HUDEP-2 (cell line): ENCODE measurements at regions not wholly inside any gene's neighbourhood (a gene's known extent, or its start where the extent isn't known, plus 50 kb on each side); places are given as distances from the start of the nearest gene placed in this dataset.

Source experiments
- DNase-seq, 76 experiments: peaks; one replicate each; lab custom pipeline; 2025; ENCODE audit not compliant: unreplicated experiment in 76 of 76; lab: John Stamatoyannopoulos, UW

DNA sequence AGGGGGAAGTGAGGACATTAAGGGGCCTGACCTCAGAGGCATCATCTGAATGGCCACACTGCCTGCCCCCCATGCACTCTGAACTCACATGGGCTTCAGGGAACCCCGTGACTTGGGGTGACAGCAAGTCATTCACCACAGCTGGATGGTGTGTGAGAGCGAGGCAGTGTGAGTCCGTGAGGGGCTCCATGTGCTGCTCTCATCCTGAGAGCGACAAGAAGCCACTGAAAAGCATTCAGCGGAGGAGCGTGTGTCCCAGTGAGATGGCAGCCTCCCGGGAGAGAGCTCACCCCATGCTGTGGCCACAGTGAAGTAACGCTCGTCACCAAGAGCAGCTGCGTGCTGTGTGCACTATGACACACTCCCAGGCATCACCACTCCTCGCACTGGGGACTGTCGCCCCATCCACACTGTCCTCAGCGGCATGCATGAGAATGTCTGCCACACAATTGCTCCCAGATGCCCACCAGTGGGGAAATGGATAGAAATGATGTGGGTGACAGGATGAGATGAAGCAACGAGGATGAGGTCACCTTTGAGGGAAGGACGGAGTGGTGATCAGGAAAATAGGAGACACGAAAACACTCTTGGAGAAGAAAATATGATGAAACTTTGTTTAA is 213.0 kb upstream of the RAB6C start:
- DNase-seq: no peak

- DNase-seq: no peak
Observed at GRCh38 chr2:129767346-129768035, 212.0 kb upstream of the RAB6C start.

- DNase-seq: no peak
Observed at GRCh38 chr2:129768036-129768386, 211.5 kb upstream of the RAB6C start.

DNA sequence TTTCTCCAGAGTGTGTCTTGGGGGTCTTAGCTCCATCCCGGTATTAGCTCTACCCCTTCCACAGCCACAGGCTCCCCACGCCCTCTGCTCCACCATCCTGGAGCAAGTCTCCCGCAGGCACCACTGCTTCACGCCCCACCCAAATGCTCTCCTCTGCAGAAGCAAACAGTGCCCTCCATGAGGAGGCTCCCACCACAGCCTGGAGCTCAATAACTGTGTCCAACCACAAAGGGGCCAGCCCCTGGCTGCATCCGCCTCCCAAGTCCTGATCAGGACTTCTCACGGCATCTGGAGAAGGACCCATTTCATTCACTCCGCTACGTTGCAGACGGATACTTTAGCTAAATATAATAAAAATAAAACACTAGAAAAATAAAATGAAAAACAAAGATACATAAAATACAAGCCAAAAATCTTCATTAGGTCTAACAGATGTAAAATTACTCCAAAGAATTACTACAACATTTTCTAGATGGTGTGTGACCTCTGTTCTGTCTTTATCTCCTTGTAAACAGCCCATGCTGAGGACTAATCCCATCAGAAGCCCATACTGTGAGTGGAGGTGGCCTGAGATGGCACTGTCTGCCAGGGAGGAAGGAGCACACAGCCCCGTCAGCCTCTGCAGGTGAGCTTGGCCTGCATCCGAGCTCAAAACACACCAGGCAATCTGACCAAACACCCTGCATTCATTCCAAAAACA is 210.8 kb upstream of the RAB6C start:
- DNase-seq: no peak

DNA sequence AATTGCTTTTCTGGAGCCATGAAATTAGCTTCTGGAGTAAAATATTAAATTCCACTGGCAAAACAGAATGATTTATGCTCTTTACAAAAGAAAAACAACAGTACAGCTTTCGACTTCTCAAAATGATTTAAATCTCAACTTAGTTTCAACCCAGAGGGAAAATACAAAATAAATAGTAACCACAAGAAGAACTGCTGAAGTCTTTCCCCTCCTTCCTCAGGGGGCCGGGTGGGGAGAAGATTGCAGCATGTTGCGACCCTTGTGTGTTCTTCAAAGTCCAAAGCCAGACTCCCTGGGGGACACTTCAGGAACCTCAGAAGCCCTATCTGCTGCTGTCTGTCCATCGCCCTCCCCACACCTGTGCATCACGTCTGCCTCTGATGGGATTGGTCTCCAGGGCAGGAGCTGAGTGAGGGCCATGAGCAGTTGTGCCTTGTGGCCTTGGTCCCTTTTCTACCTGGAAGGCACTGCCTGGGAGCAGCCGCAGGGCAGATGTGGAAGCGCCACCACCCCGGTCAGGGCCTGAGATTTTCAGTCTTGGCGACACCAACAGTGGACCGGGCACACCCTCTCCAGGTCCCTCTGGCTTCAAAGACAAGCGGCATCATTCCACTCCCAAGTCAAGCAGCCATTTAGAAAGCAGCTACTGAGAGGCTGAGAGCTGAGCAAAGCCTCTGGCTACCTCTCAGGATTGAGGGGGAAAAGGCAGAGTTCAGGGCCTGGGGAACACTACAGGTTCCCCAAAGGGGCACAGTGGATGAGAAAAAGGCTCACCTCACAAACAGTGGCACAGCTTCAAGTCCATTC is 210.1 kb upstream of the RAB6C start:
- no peak for DNase-seq

- DNase-seq: no peak
Observed at GRCh38 chr2:129771418-129772189, 207.9 kb upstream of the RAB6C start.

GRCh38 chr2:129772190-129772579 is 207.3 kb upstream of the RAB6C start:
- no peak for DNase-seq

DNA sequence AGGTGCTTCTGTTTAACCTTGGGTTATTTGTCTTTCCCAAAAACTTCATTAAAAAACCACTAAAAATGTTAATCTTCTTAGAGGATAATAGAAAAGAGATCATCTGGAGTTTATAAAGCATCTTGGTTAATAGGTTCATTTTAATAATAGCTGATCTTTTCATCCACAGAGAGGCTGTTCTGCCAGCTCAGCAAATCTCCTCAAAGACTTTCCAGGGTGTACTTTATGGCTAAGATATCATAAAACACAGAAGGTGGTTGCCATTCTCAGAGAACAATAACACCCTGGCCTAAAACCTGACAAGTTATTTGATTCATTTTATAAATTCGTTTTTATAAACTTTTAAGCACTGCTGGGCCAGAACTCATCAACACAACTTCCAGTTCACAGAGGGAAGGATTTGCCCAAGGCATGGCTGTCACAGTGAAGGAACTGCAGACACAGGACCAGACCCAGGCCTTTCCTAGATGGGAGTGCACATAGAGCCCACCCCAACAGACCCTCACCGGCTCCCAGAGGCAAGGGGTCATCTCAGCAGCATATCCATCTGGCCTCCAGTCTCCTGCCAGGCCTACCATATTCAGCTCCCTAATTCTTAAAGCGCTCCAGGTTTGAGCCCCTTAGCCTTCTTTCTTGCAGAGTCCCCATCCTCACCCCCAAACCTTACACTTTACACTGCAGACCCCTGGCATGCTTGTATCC is 203.4 kb upstream of the RAB6C start:
- no peak for DNase-seq

DNA sequence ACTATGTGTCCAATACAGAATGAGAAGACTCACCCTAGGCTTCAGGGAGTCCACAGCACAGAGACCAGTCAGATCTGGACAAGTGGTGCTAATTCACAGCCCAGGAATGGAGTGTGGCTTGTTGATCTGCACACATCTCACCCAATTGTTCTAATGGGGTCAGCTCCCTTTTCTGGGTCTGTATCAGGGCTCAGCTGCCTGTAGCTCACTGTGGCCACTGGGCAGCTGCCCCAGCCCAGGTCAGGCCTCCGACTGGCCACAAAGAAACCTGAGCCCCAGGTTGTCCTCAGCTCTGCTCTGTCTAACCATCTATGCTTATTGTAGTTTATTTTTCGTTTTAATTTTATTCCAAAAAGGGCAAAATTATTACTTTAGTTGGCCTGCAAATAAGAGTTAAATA is 202.3 kb upstream of the RAB6C start:
- DNase-seq: no peak

DNA sequence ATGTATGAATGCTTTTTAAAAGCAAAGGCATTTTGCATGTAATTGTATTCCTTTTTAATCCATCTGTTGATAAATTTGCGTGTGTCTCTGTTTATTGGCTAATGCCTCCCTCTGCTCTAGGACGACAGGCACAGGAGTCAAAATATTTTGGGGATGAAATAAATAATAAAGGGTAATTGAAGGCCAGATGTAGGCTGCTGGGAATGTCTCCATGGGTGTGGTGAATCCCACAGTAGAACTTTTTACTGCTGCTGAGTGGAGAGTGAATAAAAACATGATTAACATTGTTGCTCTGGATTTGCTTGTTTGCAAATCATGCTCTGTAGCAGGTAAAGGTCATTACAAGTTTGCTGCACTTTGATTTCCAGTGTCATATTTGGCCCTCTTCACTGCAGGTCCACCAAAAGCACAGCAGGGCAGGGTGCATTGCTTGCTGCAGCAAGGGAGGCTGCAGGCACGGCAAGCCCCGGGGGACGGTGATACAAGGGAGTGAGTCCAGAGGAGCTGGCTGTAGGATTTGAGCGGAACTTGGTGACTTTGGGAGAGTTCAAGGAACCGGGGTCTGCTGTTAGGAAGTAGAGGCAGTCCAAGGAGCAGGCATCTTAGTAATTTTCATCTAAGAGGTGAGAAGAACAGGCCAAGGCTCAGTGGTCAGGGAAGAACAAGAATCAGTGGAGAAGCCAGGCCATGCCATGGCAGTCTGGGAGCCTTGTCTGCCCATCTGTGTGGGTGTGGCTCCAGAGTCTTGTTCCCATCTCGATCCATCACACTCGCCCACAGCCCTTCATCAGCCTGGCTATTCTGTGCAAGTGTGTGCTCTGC is 201.5 kb upstream of the RAB6C start:
- DNase-seq: no peak

GRCh38 chr2:129778584-129778877 is 200.9 kb upstream of the RAB6C start:
- DNase-seq: no peak

GRCh38 chr2:129779783-129780182 is 199.7 kb upstream of the RAB6C start:
- DNase-seq: no peak

DNA sequence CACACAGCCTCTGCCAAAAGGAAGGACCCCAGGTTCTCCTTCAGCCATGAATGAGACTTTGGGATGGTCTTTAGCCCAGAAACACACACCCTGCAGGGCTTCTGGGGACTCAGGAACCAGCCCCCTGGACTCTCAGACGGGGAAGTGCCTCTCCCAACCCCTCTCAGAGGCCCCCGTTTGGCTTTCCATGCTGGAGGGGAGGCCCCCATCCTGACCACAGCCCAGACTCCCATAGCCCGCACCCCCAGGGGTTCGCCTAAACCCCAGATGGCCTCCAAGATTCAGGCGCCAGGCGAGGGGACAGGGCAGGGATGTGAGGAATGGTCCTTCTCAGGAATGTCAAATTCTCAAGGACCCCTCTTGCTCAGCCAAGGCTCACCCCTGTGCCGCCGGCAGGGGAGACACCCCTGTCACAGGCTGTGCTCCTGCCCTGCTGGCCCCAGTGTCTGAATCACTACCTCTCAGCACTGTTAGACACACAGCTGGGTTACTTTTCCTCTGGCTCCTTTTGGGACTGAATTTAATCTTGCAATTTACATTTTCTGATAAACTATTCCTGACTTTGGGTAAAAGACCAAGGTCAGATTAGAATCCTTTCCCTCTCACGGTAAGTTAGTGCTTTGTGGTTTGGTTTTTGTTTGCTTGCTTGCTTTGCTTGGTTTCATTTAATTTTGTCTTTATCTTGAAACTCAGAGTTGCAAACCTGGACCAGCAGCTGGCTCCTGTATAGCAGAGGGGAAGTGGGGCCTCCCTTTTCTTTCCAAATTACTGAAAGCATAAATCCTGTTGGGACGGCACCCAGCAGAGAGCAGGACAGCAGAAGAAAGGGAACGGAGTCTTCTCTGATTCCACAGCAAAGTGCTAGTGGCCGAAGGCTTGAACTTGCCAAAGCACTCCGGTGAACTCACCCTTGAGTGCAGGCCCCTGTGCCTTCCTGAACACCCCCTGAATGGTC is 198.9 kb upstream of the RAB6C start:
- no peak for DNase-seq

GRCh38 chr2:129781749-129782632 is 197.5 kb upstream of the RAB6C start:
- no peak for DNase-seq

DNA sequence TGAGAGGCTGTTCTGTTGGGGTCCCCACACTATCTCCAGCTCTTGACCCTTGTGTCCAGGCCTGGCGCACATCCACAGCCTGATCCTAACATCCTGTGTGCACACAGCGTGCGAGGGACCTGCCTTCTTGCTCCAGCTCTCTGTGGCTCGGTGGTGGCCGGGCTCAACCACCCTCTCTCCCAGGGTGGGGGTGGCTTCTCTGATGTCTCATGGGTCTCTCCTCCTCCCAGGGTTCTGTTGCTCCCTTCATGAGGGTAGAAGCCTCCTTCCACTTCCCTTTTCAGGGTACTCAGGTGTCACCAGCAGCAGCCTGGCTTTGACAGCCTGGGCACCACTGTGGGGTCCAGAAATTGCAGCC is 196.9 kb upstream of the RAB6C start:
- no peak for DNase-seq

DNA sequence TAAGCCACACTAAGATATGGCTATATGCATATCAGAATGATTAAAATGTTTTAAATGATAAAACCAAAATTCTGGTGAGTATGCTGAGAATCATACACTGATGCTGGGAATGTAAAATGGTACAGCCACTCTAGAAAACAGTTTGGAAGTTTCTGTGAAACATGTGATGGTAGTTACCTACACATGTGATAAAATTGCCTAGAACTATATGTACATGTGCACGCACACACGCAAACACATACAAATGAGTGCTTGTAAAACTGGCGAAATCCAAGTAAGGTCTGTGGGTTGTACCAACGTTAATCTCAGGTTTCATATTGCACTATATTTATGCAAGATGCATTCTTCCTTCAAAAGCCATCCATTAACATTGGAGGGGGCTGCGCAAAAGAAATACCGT is 195.0 kb upstream of the RAB6C start:
- DNase-seq: no peak

DNA sequence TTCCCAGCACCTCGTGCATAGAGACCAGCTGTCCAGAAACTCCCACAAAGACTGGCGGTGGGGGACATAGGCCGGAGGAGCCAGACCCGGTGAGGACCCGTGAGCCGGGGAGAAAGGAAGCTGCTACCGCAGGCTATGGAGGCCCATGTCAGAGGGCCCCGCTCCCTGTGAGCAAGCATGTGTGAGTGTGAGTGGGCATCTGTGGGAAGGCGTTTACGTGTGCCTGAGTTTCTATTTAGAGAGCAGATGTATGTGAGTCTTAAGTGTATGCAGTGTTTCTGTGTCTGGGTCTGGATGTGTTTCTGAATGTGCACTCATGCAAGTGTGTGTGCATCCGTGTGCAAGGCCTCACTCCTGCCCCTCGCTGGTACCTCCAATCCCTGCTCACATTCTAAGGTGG is 187.8 kb upstream of the RAB6C start:
- no peak for DNase-seq
